ENCODE measurements at regions not wholly inside any gene's neighbourhood (a gene's known extent, or its start where the extent isn't known, plus 50 kb on each side); places are given as distances from the start of the nearest gene placed in this dataset.

GRCh38 chr18:76545433-76546087, 50.5 kb upstream of the ZNF516 start (continued):
- TF ChIP-seq CTCF (IDR thresholded peaks at IDR 0.05; ENCODE audit: control extremely low read depth in 1 of 3, insufficient read depth in 1 of 3, low read depth in 1 of 3, low read length in 3 of 3), result no peak
- TF ChIP-seq SP2 (IDR thresholded peaks at IDR 0.05; ENCODE audit: low read length), result no peak
- no peak for TF ChIP-seq TBP (IDR thresholded peaks at IDR 0.05; ENCODE audit: low read depth, low read length)
- TF ChIP-seq MAX (IDR thresholded peaks at IDR 0.05), result no peak
- TF ChIP-seq EGR1 (IDR thresholded peaks at IDR 0.05; ENCODE audit: borderline replicate concordance, low read depth, low read length), result no peak

All from H1 (cell line).